Panc1 (cell line): ENCODE measurements at regions not wholly inside any gene's neighbourhood (a gene's known extent, or its start where the extent isn't known, plus 50 kb on each side); places are given as distances from the start of the nearest gene placed in this dataset.

ENCODE experiments used
- CTCF ChIP-seq: fragments of 450-650 bp; IDR thresholded peaks from 2 replicates; pipeline ENCODE4 v1.5.1; 2017; ENCODE audit warnings: mild to moderate bottlenecking
- POLR2AphosphoS5 ChIP-seq: IDR thresholded peaks from 2 replicates; pipeline ENCODE4 v1.6.1; 2012; ENCODE audit warnings: mild to moderate bottlenecking, low read depth, low read length, moderate library complexity
- SIN3A ChIP-seq: IDR thresholded peaks from 2 replicates; pipeline ENCODE4 v1.6.1; 2012; ENCODE audit warnings: low read depth, mild to moderate bottlenecking, low read length, moderate library complexity, borderline replicate concordance; ENCODE audit not compliant: insufficient read depth

- TF ChIP-seq CTCF (no peak), POLR2AphosphoS5 (no peak), SIN3A (no peak)
These were observed 121.9 kb upstream of the TMTC4 start for GRCh38 chr13:100796463-100796862.
